ENCODE measurements at regions not wholly inside any gene's neighbourhood (a gene's known extent, or its start where the extent isn't known, plus 50 kb on each side); places are given as distances from the start of the nearest gene placed in this dataset.
"Not testable (repeated sequence)": the region's sequence is repeated elsewhere in the genome, so short reads cannot be mapped to it uniquely, and the experiment has no call there.

GRCh38 chr20:48329676-48330664 is 497.8 kb downstream of the PREX1 start:
- DNase-seq, result no peak

- DNase-seq, result no peak
These were observed 498.7 kb downstream of the PREX1 start for GRCh38 chr20:48329031-48329615.

GRCh38 chr20:48327848-48328247 is 500.0 kb downstream of the PREX1 start:
- not testable (repeated sequence) for DNase-seq

GRCh38 chr20:48326868-48327267 is 500.9 kb downstream of the PREX1 start:
- no peak for DNase-seq

DNA sequence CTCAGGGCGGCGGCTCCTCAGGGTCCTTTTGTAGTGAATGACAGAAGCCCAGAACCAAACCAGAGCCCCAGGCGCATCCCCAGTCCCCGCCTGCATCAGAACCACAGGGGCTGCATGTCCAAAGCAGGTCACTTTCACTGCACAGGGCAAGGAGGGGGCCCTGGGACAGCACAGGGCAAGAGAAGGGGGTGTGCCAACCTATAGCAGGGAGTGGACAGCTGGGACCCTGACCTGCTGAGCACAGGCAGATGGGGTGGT is 501.4 kb downstream of the PREX1 start:
- DNase-seq, result no peak

DNA sequence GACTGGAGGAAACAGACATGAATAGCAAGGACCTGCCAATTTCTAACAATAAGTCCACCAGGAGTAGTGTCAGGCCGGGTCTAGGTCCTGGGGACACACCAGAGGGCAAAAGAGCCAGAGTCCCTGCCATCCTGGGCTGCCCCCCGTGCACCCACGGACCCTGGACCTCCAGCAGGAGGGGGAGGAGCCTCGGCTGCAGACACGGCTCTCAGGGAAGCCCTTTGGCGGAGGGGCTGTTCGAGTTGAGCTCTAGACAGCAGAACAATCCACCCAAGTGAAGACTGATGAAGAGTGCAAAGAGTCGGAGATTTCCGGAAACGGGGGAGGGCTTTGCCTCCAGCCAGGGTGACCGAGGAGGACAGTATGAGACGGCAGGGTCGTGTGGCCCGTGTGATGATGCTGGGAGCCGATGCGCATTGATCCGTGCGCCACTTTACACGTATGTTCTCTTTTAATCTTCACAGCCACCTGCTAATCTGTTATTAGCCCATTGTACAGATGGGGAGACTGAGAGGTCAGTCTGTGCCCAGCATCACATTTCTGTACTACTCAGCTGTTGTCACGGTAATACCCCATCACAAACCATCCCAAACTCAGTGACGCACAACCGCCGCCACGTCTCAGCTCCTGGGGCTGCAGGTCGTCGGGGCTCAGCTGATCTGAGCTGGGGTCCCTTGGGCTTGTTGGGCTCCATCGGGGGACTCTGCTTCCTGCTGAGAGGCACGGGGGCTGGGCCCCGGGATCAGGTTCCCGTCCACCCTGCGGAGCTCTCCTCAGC is 502.0 kb downstream of the PREX1 start:
- no peak for DNase-seq

GRCh38 chr20:48324744-48325143 is 503.1 kb downstream of the PREX1 start:
- no peak for DNase-seq

GRCh38 chr20:48321271-48321670 is 506.5 kb downstream of the PREX1 start:
- DNase-seq, result no peak

DNA sequence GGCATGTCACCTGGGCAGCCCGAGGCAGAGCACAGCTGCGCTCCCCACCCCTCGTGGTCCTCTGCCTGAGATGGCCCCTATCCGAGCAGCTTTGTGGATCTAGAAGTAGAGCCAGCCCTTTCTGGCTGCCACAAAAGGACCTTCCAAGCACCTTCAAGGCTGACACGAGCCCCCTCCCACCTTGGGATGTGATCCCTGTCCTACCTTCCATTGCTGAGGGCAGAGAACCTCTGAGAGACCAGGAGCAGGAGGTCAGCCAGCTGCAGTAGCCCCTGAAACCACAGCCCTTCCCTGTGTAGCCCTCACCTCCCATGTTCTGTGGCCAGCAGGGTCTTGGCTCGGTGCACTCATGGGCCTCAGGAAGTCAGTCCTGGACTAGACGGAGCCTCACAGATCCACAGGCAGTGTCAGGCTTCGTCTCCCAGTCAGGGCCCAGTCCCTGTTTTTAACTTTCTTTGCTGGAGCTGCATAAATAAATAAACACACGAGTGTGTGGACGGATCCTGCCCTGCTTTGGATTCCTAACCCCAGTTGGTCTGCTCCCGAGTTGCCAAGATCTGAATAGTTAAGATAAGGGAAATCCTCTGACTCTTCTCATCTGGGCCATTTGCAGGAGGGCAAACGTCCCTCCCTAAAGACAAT is 507.7 kb downstream of the PREX1 start:
- DNase-seq, result no peak

- no peak for DNase-seq
These were observed 510.2 kb downstream of the PREX1 start for GRCh38 chr20:48317578-48317977.

GRCh38 chr20:48314925-48315592 is 512.7 kb downstream of the PREX1 start:
- no peak for DNase-seq

DNA sequence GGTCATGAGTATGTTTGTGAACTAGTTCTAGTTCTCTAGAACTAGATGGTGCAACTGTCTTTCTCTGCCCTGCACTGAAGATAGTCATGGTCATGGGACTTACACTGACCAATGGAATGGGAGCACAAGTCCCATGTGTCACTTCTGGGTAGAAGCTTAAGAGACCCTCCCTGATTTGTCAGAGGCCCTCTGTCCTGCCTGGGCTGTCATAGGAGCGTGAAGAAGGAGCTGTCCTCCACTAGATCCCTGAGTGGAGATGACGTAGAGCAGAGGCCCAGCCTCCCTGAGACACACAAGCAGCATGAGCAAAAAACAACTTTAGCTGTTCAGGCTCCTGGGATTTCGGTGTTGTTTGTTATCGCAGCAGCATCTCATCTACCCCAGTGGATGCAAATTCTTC is 514.5 kb downstream of the PREX1 start:
- no peak for DNase-seq

DNA sequence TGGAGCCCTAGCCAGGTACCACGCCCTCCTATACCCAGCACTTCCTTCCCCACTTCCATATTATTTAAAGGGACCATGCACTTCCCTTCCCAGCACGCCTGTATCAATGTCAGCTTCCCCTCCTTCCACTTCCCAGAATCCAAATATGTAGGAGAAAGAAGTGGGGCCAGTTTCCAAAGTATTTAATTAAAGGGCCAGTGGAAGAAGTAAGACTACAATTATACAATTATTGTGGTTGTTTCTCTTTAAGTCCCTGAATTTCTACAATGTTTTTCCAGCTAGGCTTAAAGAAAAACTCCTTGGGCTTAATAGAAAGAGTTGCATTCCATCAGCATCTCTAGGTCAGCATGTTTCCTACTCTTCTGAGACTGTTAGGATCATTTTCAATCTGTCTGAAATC is 515.8 kb downstream of the PREX1 start:
- DNase-seq, result no peak

DNA sequence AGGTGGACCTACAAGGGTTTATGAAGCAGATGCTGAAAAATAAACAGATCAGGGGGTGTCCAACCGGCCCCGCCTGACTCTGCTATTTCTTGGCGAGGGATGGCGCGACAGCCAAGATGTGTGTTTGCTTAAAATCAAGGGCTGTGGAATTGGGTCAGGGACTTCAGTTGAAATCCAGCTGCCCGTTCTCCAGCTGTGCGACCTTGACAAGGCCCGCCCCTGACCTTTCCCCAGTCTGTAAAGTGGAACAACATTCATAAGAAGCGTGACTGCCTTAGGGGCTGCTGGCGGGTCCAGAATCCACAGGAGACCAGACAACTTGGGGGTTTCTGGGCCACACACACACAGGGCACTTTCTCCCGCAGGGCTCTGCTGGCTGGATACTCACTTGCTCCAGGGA is 517.5 kb downstream of the PREX1 start:
- DNase-seq, result no peak

DNA sequence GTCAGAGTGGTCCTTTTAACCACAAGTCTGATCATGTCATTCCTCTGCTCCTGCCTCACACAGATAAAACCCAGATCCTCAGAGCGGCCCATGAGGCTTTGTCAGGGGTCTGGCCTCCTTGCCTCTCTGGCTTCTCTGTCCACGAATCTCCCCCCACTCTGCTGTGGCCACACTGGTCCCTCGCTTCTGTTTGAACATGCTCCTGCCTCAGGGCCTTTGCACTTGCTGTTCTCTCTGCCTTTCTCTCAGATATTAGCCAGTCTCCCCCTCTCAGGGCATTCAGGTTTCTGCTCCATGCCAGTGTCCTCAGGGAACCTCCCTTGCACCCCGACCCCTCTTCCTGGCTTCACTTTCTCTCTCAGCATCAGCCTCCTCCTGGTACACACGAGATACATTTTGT is 518.5 kb downstream of the PREX1 start:
- DNase-seq, result no peak

- no peak for DNase-seq
These were observed 518.9 kb downstream of the PREX1 start for GRCh38 chr20:48308882-48309281.

GRCh38 chr20:48308232-48308781 is 519.5 kb downstream of the PREX1 start:
- DNase-seq, result no peak

GRCh38 chr20:48307277-48307676 is 520.5 kb downstream of the PREX1 start:
- no peak for DNase-seq

GRCh38 chr20:48302844-48303542 is 517.7 kb upstream of the SULF2 start:
- no peak for DNase-seq

- DNase-seq, result no peak
These were observed 516.9 kb upstream of the SULF2 start for GRCh38 chr20:48302149-48302548.

- DNase-seq, result no peak
These were observed 515.9 kb upstream of the SULF2 start for GRCh38 chr20:48301189-48301588.
